ENCODE measurements at regions not wholly inside any gene's neighbourhood (a gene's known extent, or its start where the extent isn't known, plus 50 kb on each side); places are given as distances from the start of the nearest gene placed in this dataset.

- DNase-seq = peak; percentile 10 to 26
Measured at GRCh38 chr15:30842798-30843472, 60.8 kb upstream of the FAN1 start.

DNA sequence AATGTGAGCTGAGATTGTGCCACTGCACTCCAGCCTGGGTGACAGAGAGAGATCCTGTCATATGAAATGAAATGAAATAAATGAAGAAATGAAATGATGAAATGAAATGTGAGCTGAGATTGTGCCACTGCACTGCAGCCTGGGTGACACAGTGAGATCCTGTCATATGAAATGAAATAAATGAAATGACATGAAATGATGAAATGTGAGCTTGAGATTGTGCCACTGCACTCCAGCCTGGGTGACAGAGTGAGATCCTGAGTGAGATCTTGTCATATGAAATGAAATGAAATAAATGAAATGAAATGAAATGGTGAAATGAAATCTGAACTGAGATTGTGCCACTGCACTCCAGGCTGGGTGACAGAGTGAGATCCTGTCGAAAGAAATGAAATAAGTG, 58.2 kb upstream of the FAN1 start:
- peak; percentile 35 to 67 for DNase-seq
